AG04449 (cell line): ENCODE measurements at regions not wholly inside any gene's neighbourhood (a gene's known extent, or its start where the extent isn't known, plus 50 kb on each side); places are given as distances from the start of the nearest gene placed in this dataset.

ENCODE experiments used
- CTCF ChIA-PET: fragments of 350-600 bp; formaldehyde crosslinking; extraction: SDS; loops from one replicate; lab custom pipeline; 2021; ENCODE audit warnings: antibody characterized with exemption; lab: Yijun Ruan, JAX
- POLR2A ChIA-PET: fragments of 400-600, 350-600 bp; formaldehyde crosslinking; extraction: SDS; loops from one replicate; lab custom pipeline; 2020; ENCODE audit warnings: antibody characterized with exemption, inconsistent platforms; lab: Yijun Ruan, JAX
- DNase-seq: peaks from one replicate; pipeline ENCODE4 v3.0.0-alpha.2; 2010; ENCODE audit warnings: low read depth, low spot score
- H3K4me3 ChIP-seq: 2 replicates; pipeline ENCODE4 v1.5.1; 2011; ENCODE audit warnings: low read depth, mild to moderate bottlenecking, control low read depth, low read length
- CTCF ChIP-seq: IDR thresholded peaks from one replicate; pipeline ENCODE4 v1.5.1; 2011; ENCODE audit warnings: mild to moderate bottlenecking, moderate library complexity, low read length, control low read depth, inconsistent platforms; ENCODE audit not compliant: insufficient read depth; ENCODE audit errors: missing control alignments

GRCh38 chr12:115872212-115872611 lies 405.3 kb downstream of the MED13L start:
- ChIA-PET CTCF (interaction anchor here (0.6 to 3.8 kb wide), 5 partner anchors 9 to 1807 kb away, joined by 3 to 14 read pairs (median 10); no protein-coding TSS in a partner anchor), POLR2A (no interaction called here)

DNA sequence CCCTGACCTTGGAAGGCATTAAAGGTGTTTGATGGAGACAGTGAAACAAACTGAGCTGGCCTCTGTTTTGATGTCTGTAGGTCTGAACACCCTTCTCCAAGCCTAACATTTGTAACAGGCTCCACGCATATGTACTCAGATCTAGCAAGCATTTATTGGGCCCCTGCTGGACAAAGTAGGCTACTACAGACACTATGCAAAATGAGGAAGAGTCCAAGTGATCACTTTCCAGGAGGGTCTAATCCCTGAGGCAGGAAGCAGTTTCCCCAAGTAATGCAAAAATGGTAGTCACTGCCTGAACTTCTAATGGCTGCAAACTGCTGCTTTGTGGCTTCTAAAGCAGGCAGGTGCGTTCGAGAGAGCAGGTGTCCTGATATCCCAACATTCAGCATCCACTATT lies 405.8 kb downstream of the MED13L start:
- POLR2A ChIA-PET: no interaction called here
- CTCF ChIA-PET: interaction anchor here (1.0 to 3.8 kb wide), 4 partner anchors 9 to 41 kb away, joined by 3 to 14 read pairs (median 11); no protein-coding TSS in a partner anchor
- no peak for DNase-seq
- H3K4me3 ChIP-seq: no peak overlapping the region
- peak; percentile 63 for TF ChIP-seq CTCF

More at GRCh38 chr12:115872212-115872611, 405.3 kb downstream of the MED13L start:
- DNase-seq: no peak
- TF ChIP-seq CTCF: no peak
- H3K4me3 ChIP-seq: no peak overlapping the region

DNA sequence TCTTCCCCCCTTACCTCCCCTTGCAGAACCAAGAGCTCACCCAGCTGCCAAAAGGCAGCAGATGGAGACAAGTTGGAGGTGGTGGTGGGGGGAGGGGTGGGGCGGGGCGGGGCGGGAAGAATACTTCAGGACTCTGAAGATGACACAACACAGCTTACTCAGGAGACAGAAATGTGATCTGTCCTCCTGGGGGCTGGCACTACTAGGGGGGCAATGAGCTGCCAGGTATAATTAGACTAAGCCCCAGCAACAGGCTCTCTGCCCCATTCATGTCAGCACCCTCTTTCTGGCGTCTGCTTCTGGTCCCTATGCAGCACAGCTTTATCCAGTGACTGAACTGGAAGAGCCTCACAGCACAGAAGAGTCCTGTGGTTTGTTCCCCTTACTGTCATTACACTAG lies 407.0 kb downstream of the MED13L start:
- DNase-seq: no peak
- TF ChIP-seq CTCF: no peak
- H3K4me3 ChIP-seq: no peak overlapping the region
- CTCF ChIA-PET: interaction anchor here (1.1 to 3.8 kb wide), 4 partner anchors 11 to 1208 kb away, joined by 3 to 12 read pairs (median 8); no protein-coding TSS in a partner anchor
- POLR2A ChIA-PET: no interaction called here

DNA sequence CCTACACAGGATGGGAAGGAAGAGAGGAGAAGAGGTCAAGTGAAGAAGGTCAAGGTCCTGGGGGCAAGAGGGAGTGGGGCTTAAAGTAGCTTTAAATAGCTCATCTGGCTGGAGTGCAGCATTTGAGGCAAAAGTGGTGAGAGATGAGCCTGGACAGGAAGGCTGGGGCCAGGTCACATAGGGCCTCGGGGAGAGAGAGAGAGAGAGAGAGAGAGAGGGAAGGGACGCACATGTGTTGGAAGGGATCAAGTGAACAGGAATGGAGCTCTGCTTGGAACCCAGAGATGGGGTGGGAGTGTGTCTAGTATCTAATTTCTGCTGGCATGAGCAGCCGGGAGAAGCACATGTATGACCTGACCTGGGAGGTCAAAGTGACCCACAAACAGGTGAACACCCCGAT lies 407.5 kb downstream of the MED13L start:
- ChIA-PET CTCF (interaction anchor here (0.7 to 3.8 kb wide), 5 partner anchors 11 to 1369 kb away, joined by 3 to 12 read pairs (median 5); no protein-coding TSS in a partner anchor), POLR2A (no interaction called here)
- no peak overlapping the region for H3K4me3 ChIP-seq
- TF ChIP-seq CTCF: no peak
- no peak for DNase-seq

DNA sequence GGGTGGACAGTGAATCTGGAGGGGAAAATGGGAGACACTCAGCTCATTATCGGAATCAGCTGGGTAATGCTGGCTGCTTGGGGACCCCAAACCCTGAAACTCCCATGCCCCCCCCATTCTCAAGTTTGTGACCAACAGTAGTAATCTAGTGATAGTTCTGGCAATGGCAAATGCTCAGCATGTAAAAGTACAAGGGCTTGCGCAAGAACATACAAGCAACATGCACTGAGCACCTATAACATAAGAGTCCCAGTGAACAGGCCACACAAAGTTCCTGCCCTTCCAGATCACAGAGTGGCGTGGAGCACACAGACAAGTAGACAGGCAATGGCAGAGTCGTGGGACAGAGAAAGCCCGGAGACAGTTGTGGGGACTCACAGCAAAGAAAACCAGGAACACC lies 407.9 kb downstream of the MED13L start:
- CTCF ChIA-PET: interaction anchor here (0.7 to 3.8 kb wide), 4 partner anchors 11 to 1368 kb away, joined by 3 to 10 read pairs (median 4); no protein-coding TSS in a partner anchor
- TF ChIP-seq CTCF: no peak
- POLR2A ChIA-PET: no interaction called here
- no peak for DNase-seq
- no peak overlapping the region for H3K4me3 ChIP-seq

- DNase-seq: no peak
- POLR2A ChIA-PET: no interaction called here
- no peak for TF ChIP-seq CTCF
- CTCF ChIA-PET: no interaction called here
- no peak overlapping the region for H3K4me3 ChIP-seq
Observed at GRCh38 chr12:115868624-115869023, 408.9 kb downstream of the MED13L start.
